NCI-H146 (cell line): ENCODE measurements at regions not wholly inside any gene's neighbourhood (a gene's known extent, or its start where the extent isn't known, plus 50 kb on each side); places are given as distances from the start of the nearest gene placed in this dataset.
"Not testable (repeated sequence)": the region's sequence is repeated elsewhere in the genome, so short reads cannot be mapped to it uniquely, and the experiment has no call there.

ENCODE experiments used
- DNase-seq: peaks from one replicate; lab custom pipeline; 2025; lab: John Stamatoyannopoulos, UW

- DNase-seq = no peak
These were observed 86.3 kb upstream of the BLID start for GRCh38 chr11:122202161-122202950.

- DNase-seq = no peak
These were observed 85.1 kb upstream of the BLID start for GRCh38 chr11:122201106-122201505.

GRCh38 chr11:122199661-122200060 lies 83.6 kb upstream of the BLID start:
- DNase-seq = no peak

GRCh38 chr11:122198291-122198983 lies 82.4 kb upstream of the BLID start:
- DNase-seq = no peak

GRCh38 chr11:122197066-122197987 lies 81.3 kb upstream of the BLID start:
- DNase-seq = no peak

- no peak for DNase-seq
These were observed 79.8 kb upstream of the BLID start for GRCh38 chr11:122195790-122196189.

- DNase-seq = not testable (repeated sequence)
These were observed 78.0 kb upstream of the BLID start for GRCh38 chr11:122193881-122194480.

- DNase-seq = no peak
These were observed 77.4 kb upstream of the BLID start for GRCh38 chr11:122193457-122193856.

GRCh38 chr11:122192634-122193255 lies 76.7 kb upstream of the BLID start:
- DNase-seq = no peak

- DNase-seq = no peak
These were observed 74.8 kb upstream of the BLID start for GRCh38 chr11:122190768-122191167.

- no peak for DNase-seq
These were observed 73.2 kb upstream of the BLID start for GRCh38 chr11:122189229-122189628.

- DNase-seq = no peak
These were observed 71.6 kb upstream of the BLID start for GRCh38 chr11:122187373-122188165.

- no peak for DNase-seq
These were observed 70.5 kb upstream of the BLID start for GRCh38 chr11:122186439-122187080.

GRCh38 chr11:122183933-122184332 lies 67.9 kb upstream of the BLID start:
- DNase-seq = no peak

- no peak for DNase-seq
These were observed 65.9 kb upstream of the BLID start for GRCh38 chr11:122181893-122182292.

GRCh38 chr11:122181372-122181771 lies 65.4 kb upstream of the BLID start:
- no peak for DNase-seq

- no peak for DNase-seq
These were observed 64.2 kb upstream of the BLID start for GRCh38 chr11:122179961-122180834.

GRCh38 chr11:122178795-122179194 lies 62.8 kb upstream of the BLID start:
- no peak for DNase-seq

- no peak for DNase-seq
These were observed 61.2 kb upstream of the BLID start for GRCh38 chr11:122177238-122177637.
